HUES64 (cell line): ENCODE measurements at regions not wholly inside any gene's neighbourhood (a gene's known extent, or its start where the extent isn't known, plus 50 kb on each side); places are given as distances from the start of the nearest gene placed in this dataset.

Experiments
- H3K27ac ChIP-seq: 2 replicates; pipeline ENCODE4 v1.7.0; 2013; ENCODE audit warnings: low read depth, low read length, inconsistent platforms
- H3K27me3 ChIP-seq: 2 replicates; pipeline ENCODE4 v1.6.1; 2013; ENCODE audit warnings: mild to moderate bottlenecking, low read length; ENCODE audit not compliant: insufficient read depth
- H3K36me3 ChIP-seq: 2 replicates; pipeline ENCODE4 v1.6.1; 2013; ENCODE audit warnings: mild to moderate bottlenecking, low read length; ENCODE audit not compliant: insufficient read depth
- H3K4me1 ChIP-seq: 2 replicates; pipeline ENCODE4 v1.6.1; 2013; ENCODE audit warnings: mild to moderate bottlenecking, low read length, moderate library complexity; ENCODE audit not compliant: insufficient read depth
- H3K4me3 ChIP-seq: 2 replicates; pipeline ENCODE4 v1.5.1; 2013; ENCODE audit warnings: mild to moderate bottlenecking, low read length, moderate library complexity
- H3K9ac ChIP-seq: 2 replicates; pipeline ENCODE4 v1.6.1; 2013; ENCODE audit warnings: mild to moderate bottlenecking, low read depth, low read length
- H3K9me3 ChIP-seq: 2 replicates; pipeline ENCODE4 v1.6.1; 2013; ENCODE audit warnings: low read depth, low read length; ENCODE audit not compliant: insufficient read depth
- WGBS: fragments of 150-250, 120-280 bp; methylation state at CpG from one replicate; pipeline ENCODE4 v1.1.7; 2013; ENCODE audit warnings: missing lambda C conversion rate; 5-methylcytosine and 5-hydroxymethylcytosine counted together

- Histone ChIP-seq H3K27me3 (no peaks in the 10 kb centered on the region), H3K9me3 (no peaks in the 10 kb centered on the region), H3K36me3 (no peaks in the 10 kb centered on the region), H3K4me3 (no peak overlapping the region), H3K9ac (no peak overlapping the region), H3K4me1 (no peaks in the 10 kb centered on the region), H3K27ac (no peak overlapping the region)
- WGBS, result 96% methylated on average over 1 of the region's 1 CpG
Measured at GRCh38 chr2:19580264-19580663, 221.8 kb upstream of the OSR1 start.

GRCh38 chr2:19579461-19579860, 221.0 kb upstream of the OSR1 start:
- no peaks in the 10 kb centered on the region for H3K36me3 ChIP-seq
- WGBS, result 92% methylated on average over 3 of the region's 3 CpGs
- H3K9ac ChIP-seq, result no peak overlapping the region
- H3K4me1 ChIP-seq, result no peaks in the 10 kb centered on the region
- H3K27ac ChIP-seq, result no peak overlapping the region
- H3K27me3 ChIP-seq, result no peaks in the 10 kb centered on the region
- no peak overlapping the region for H3K4me3 ChIP-seq
- H3K9me3 ChIP-seq, result no peaks in the 10 kb centered on the region

- Histone ChIP-seq H3K27ac (no peak overlapping the region), H3K4me3 (no peak overlapping the region), H3K4me1 (no peaks in the 10 kb centered on the region), H3K9ac (no peak overlapping the region), H3K9me3 (no peaks in the 10 kb centered on the region), H3K36me3 (no peaks in the 10 kb centered on the region), H3K27me3 (no peaks in the 10 kb centered on the region)
- WGBS, result 87% methylated on average over 3 of the region's 3 CpGs
Measured at GRCh38 chr2:19577723-19578122, 219.3 kb upstream of the OSR1 start.

GRCh38 chr2:19576411-19576810, 218.0 kb upstream of the OSR1 start:
- no peaks in the 10 kb centered on the region for H3K9me3 ChIP-seq
- H3K9ac ChIP-seq, result no peak overlapping the region
- WGBS, result 98% methylated on average over 3 of the region's 3 CpGs
- H3K4me1 ChIP-seq, result no peaks in the 10 kb centered on the region
- H3K36me3 ChIP-seq, result no peaks in the 10 kb centered on the region
- H3K27me3 ChIP-seq, result no peaks in the 10 kb centered on the region
- no peak overlapping the region for H3K27ac ChIP-seq
- no peak overlapping the region for H3K4me3 ChIP-seq

- no peak overlapping the region for H3K4me3 ChIP-seq
- no peak overlapping the region for H3K27ac ChIP-seq
- no peaks in the 10 kb centered on the region for H3K4me1 ChIP-seq
- H3K9ac ChIP-seq, result no peak overlapping the region
- H3K9me3 ChIP-seq, result no peaks in the 10 kb centered on the region
- H3K27me3 ChIP-seq, result no peaks in the 10 kb centered on the region
- H3K36me3 ChIP-seq, result no peaks in the 10 kb centered on the region
Measured at GRCh38 chr2:19575641-19576040, 217.2 kb upstream of the OSR1 start.

GRCh38 chr2:19574778-19575260, 216.4 kb upstream of the OSR1 start:
- Histone ChIP-seq H3K36me3 (no peaks in the 10 kb centered on the region), H3K4me1 (no peaks in the 10 kb centered on the region), H3K9me3 (no peaks in the 10 kb centered on the region), H3K27me3 (no peaks in the 10 kb centered on the region), H3K27ac (no peak overlapping the region), H3K4me3 (no peak overlapping the region), H3K9ac (no peak overlapping the region)
- 93% methylated on average over 5 of the region's 5 CpGs for WGBS

- Histone ChIP-seq H3K27ac (no peak overlapping the region), H3K9ac (no peak overlapping the region), H3K27me3 (no peaks in the 10 kb centered on the region), H3K9me3 (no peaks in the 10 kb centered on the region), H3K36me3 (no peaks in the 10 kb centered on the region), H3K4me3 (no peak overlapping the region), H3K4me1 (no peaks in the 10 kb centered on the region)
- WGBS, result 88% methylated on average over 1 of the region's 1 CpG
Measured at GRCh38 chr2:19573784-19574183, 215.4 kb upstream of the OSR1 start.

- no peaks in the 10 kb centered on the region for H3K4me1 ChIP-seq
- no peak overlapping the region for H3K9ac ChIP-seq
- no peaks in the 10 kb centered on the region for H3K27me3 ChIP-seq
- 91% methylated on average over 4 of the region's 4 CpGs for WGBS
- no peaks in the 10 kb centered on the region for H3K36me3 ChIP-seq
- no peak overlapping the region for H3K4me3 ChIP-seq
- H3K27ac ChIP-seq, result no peak overlapping the region
- no peaks in the 10 kb centered on the region for H3K9me3 ChIP-seq
Measured at GRCh38 chr2:19571773-19572172, 213.3 kb upstream of the OSR1 start.

- no peak overlapping the region for H3K9ac ChIP-seq
- H3K4me1 ChIP-seq, result no peaks in the 10 kb centered on the region
- no peak overlapping the region for H3K4me3 ChIP-seq
- H3K36me3 ChIP-seq, result no peaks in the 10 kb centered on the region
- no peaks in the 10 kb centered on the region for H3K27me3 ChIP-seq
- WGBS, result 70% methylated on average over 3 of the region's 3 CpGs
- H3K9me3 ChIP-seq, result no peaks in the 10 kb centered on the region
- H3K27ac ChIP-seq, result no peak overlapping the region
Measured at GRCh38 chr2:19569300-19569791, 210.9 kb upstream of the OSR1 start.

- Histone ChIP-seq H3K4me3 (no peak overlapping the region), H3K27me3 (no peaks in the 10 kb centered on the region), H3K4me1 (no peaks in the 10 kb centered on the region), H3K9ac (no peak overlapping the region), H3K27ac (no peak overlapping the region), H3K9me3 (no peaks in the 10 kb centered on the region), H3K36me3 (no peaks in the 10 kb centered on the region)
- 97% methylated on average over 5 of the region's 5 CpGs for WGBS
Measured at GRCh38 chr2:19568809-19569208, 210.4 kb upstream of the OSR1 start.

- Histone ChIP-seq H3K36me3 (no peaks in the 10 kb centered on the region), H3K27ac (no peak overlapping the region), H3K27me3 (no peaks in the 10 kb centered on the region), H3K4me3 (no peak overlapping the region), H3K9ac (no peak overlapping the region), H3K9me3 (no peaks in the 10 kb centered on the region), H3K4me1 (no peaks in the 10 kb centered on the region)
Measured at GRCh38 chr2:19560785-19561184, 202.4 kb upstream of the OSR1 start.

GRCh38 chr2:19559596-19560240, 201.3 kb upstream of the OSR1 start:
- Histone ChIP-seq H3K36me3 (no peaks in the 10 kb centered on the region), H3K9me3 (no peaks in the 10 kb centered on the region), H3K9ac (no peak overlapping the region), H3K4me1 (no peaks in the 10 kb centered on the region), H3K4me3 (no peak overlapping the region), H3K27me3 (no peaks in the 10 kb centered on the region), H3K27ac (no peak overlapping the region)
- 84% methylated on average over 8 of the region's 9 CpGs for WGBS
